GM12878 (cell line): ENCODE measurements at regions not wholly inside any gene's neighbourhood (a gene's known extent, or its start where the extent isn't known, plus 50 kb on each side); places are given as distances from the start of the nearest gene placed in this dataset.

Experiments
- ATAC-seq: fragments of 200-7000 bp; cut with Tn5 transposase; 3 replicates; pipeline ENCODE4 v1.9.1; 2020; ENCODE audit warnings: mild to moderate bottlenecking, moderate library complexity
- BruUV-seq: library from RNA; stranded (reverse); fragments of 400-500 nt; replicated peaks from 2 replicates; lab custom pipeline; 2021; lab: Mats Ljungman, UMichigan
- CTCF ChIA-PET: fragments of 300-600 bp; sonication (Branson Sonifier 250); formaldehyde crosslinking; extraction: SDS; loops from one replicate; lab custom pipeline; 2021; ENCODE audit warnings: inconsistent platforms; lab: Yijun Ruan, JAX
- POLR2A ChIA-PET: fragments of 350-600 bp; formaldehyde crosslinking; extraction: SDS; loops from one replicate; lab custom pipeline; 2021; ENCODE audit warnings: inconsistent platforms; lab: Charles Lee
- RAD21 ChIA-PET: fragments of 300-600 bp; sonication (Branson Sonifier 250); formaldehyde crosslinking; loops from one replicate; lab custom pipeline; 2023; ENCODE audit warnings: antibody characterized with exemption; ENCODE audit not compliant: unreplicated experiment; lab: Charles Lee
- SMC1A ChIA-PET: fragments of 300-600 bp; sonication (Branson Sonifier 250); formaldehyde crosslinking; loops from one replicate; lab custom pipeline; 2023; ENCODE audit not compliant: unreplicated experiment, uncharacterized antibody; lab: Charles Lee
- DNase-seq: peaks from one replicate; pipeline ENCODE4 v3.0.0-alpha.2; 2011; ENCODE audit warnings: low read depth, low spot score
- FAIRE-seq: peaks from 3 replicates; lab custom pipeline; 2011; peaks lifted over from hg19 to GRCh38; lab: Jason Lieb, UNC
- H2AFZ ChIP-seq: 2 replicates; pipeline ENCODE4 v1.6.0; 2011; ENCODE audit warnings: low read depth, low read length, control low read depth; ENCODE audit not compliant: control insufficient read depth
- H3K27ac ChIP-seq: 2 replicates; pipeline ENCODE4 v1.5.1; 2011; ENCODE audit warnings: control low read depth; ENCODE audit not compliant: control insufficient read depth, insufficient read depth
- H3K27me3 ChIP-seq, 2 experiments: replicated peaks in 1 of 2; 2 replicates each; pipeline versions ENCODE4 v1.6.0 to v1.6.1; 2011; ENCODE audit warnings: low read length in 1 of 2; ENCODE audit not compliant: control insufficient read depth in 2 of 2, insufficient read depth in 2 of 2
- H3K36me3 ChIP-seq, 2 experiments: 2 replicates each; pipeline ENCODE4 v1.5.1; 2011; ENCODE audit warnings: low read length in 1 of 2; ENCODE audit not compliant: control insufficient read depth in 2 of 2, insufficient read depth in 2 of 2
- H3K4me1 ChIP-seq: 2 replicates; pipeline ENCODE4 v1.6.1; 2011; ENCODE audit warnings: mild to moderate bottlenecking, low read length, moderate library complexity, mixed read lengths; ENCODE audit not compliant: control insufficient read depth, insufficient read depth
- H3K4me2 ChIP-seq: 2 replicates; pipeline ENCODE4 v1.6.0; 2011; ENCODE audit warnings: control low read depth; ENCODE audit not compliant: control insufficient read depth, insufficient read depth
- H3K4me3 ChIP-seq: fragments of 200-600 bp; sonication (generic); 2 replicates; pipeline ENCODE4 v1.5.1; 2016
- H3K79me2 ChIP-seq: 2 replicates; pipeline ENCODE4 v1.6.0; 2011; ENCODE audit warnings: low read length; ENCODE audit not compliant: control insufficient read depth, insufficient read depth
- H3K9ac ChIP-seq: 2 replicates; pipeline ENCODE4 v1.8.0; 2011; ENCODE audit warnings: low read length, control low read depth, mixed read lengths; ENCODE audit not compliant: control insufficient read depth, insufficient read depth
- H3K9me3 ChIP-seq: replicated peaks from 3 replicates; pipeline ENCODE4 v1.5.1; 2011; ENCODE audit warnings: mild to moderate bottlenecking, low read length; ENCODE audit not compliant: control insufficient read depth, insufficient read depth
- H4K20me1 ChIP-seq: 2 replicates; pipeline ENCODE4 v1.6.0; 2011; ENCODE audit not compliant: control insufficient read depth, insufficient read depth
- NFIC ChIP-seq: IDR thresholded peaks from 2 replicates; pipeline ENCODE4 v1.6.1; 2012; ENCODE audit warnings: low read depth, mild to moderate bottlenecking, inconsistent platforms, low read length, moderate library complexity
- YBX1 ChIP-seq: fragments of 450-650 bp; IDR thresholded peaks from 2 replicates; pipeline ENCODE4 v1.6.1; 2016; ENCODE audit warnings: antibody characterized with exemption
- WGBS: methylation state at CpG from one replicate; pipeline ENCODE4 v1.1.6; 2016; ENCODE audit warnings: low lambda C conversion rate; ENCODE audit not compliant: insufficient replicate concordance, insufficient coverage; ENCODE audit errors: missing lambda C conversion rate; 5-methylcytosine and 5-hydroxymethylcytosine counted together
- in situ Hi-C: fragments of 300-500 bp; cut with MboI; formaldehyde crosslinking; loops from 9 replicates; pipeline ENCODE4 v1.14.3; 2018; ENCODE audit warnings: mixed read lengths
- intact Hi-C: fragments of 100-400 bp; cut with micrococcal nuclease; formaldehyde crosslinking; loops from one replicate; pipeline ENCODE4 v1.14.2; 2022; ENCODE audit not compliant: unreplicated experiment
- TF ChIP-seq, protein P1 (sequence below): fragments of 450-650 bp; IDR thresholded peaks from 2 replicates; pipeline ENCODE4 v1.6.1; 2016; ENCODE audit warnings: mild to moderate bottlenecking
- TF ChIP-seq, protein P2 (sequence below): IDR thresholded peaks from 2 replicates; pipeline ENCODE4 v1.6.1; 2011; ENCODE audit warnings: low read depth, low read length, improper control_type of control experiment, borderline replicate concordance
- TF ChIP-seq, protein P3 (sequence below): fragments of 450-650 bp; IDR thresholded peaks from 2 replicates; pipeline ENCODE4 v1.6.1; 2018; ENCODE audit warnings: borderline replicate concordance, mild to moderate bottlenecking; ENCODE audit not compliant: partially characterized antibody
- TF ChIP-seq, protein P4 (sequence below): IDR thresholded peaks from 2 replicates; pipeline ENCODE4 v1.6.1; 2012; ENCODE audit warnings: low read depth, low read length, improper control_type of control experiment
- TF ChIP-seq, protein P5 (sequence below): fragments of 450-650 bp; IDR thresholded peaks from 2 replicates; pipeline ENCODE4 v1.6.1; 2017; ENCODE audit warnings: antibody characterized with exemption, mild to moderate bottlenecking, moderate library complexity
- TF ChIP-seq, protein P6 (sequence below): fragments of 450-650 bp; formaldehyde crosslinking; IDR thresholded peaks from 2 replicates; pipeline ENCODE4 v1.4.0; 2020; ENCODE audit warnings: mild to moderate bottlenecking, moderate library complexity

DNA sequence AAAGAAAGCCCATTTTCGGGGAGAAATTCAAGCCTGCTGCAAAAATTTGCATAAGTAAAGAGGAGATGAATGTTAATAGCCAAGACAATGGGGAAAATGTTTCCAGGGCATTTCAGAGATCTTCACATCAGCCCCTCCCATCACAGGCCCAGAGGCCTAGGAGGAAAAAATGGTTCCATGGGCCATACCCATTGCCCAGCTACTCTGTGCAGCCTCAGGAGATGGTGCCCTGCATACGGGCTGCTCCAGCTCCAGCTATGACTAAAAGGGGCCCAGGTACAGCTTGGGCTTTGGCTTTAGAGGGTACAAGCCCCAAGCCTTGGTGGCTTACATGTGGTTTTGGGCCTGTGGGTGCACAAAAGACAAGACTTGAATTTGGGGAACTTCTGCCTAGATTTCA is 168.0 kb upstream of the DIPK2B start (continued):
- TF ChIP-seq, protein P1, sequence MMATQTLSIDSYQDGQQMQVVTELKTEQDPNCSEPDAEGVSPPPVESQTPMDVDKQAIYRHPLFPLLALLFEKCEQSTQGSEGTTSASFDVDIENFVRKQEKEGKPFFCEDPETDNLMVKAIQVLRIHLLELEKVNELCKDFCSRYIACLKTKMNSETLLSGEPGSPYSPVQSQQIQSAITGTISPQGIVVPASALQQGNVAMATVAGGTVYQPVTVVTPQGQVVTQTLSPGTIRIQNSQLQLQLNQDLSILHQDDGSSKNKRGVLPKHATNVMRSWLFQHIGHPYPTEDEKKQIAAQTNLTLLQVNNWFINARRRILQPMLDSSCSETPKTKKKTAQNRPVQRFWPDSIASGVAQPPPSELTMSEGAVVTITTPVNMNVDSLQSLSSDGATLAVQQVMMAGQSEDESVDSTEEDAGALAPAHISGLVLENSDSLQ = no peak

DNA sequence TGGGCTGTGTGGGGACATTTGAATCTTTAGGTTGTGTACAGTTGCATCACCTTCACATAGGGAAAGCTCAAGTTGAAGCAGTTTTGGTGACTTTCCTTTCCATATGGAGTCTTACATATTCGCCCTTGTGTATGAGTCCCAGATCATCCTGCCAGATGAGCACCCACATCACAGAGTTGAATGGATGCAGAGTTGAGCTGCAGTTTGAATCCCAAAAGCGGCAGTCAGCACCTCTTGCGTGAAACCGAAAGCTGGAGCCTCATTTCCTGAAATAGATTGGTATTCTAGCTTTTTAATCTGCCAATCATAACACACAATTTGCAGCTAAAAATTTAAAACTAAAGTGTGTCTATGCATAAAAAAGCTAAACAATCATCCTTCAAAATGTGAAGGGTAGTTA is 162.9 kb upstream of the DIPK2B start:
- 21% methylated on average over 4 of the region's 4 CpGs for WGBS
- in situ Hi-C loops = no loop called here
- DNase-seq = no peak
- RAD21 ChIA-PET = no interaction called here
- H2AFZ ChIP-seq = no peak overlapping the region
- H3K27ac ChIP-seq = no peak overlapping the region
- H3K79me2 ChIP-seq = no peaks in the 10 kb centered on the region
- FAIRE-seq = no peak
- ATAC-seq = no peak
- no TSS peak for BruUV-seq
- no peak overlapping the region for H3K4me3 ChIP-seq
- H3K36me3 ChIP-seq = no peaks in the 10 kb centered on the region
- no peaks in the 10 kb centered on the region for H3K27me3 ChIP-seq
- H3K9me3 ChIP-seq = no peaks in the 10 kb centered on the region; the same call in 2 of the 3 replicates
- POLR2A ChIA-PET = no interaction called here
- CTCF ChIA-PET = interaction anchor here (0.9 kb wide), 1 partner anchor 20 kb away, joined by 3 read pairs; no protein-coding TSS in a partner anchor
- no peaks in the 10 kb centered on the region for H3K4me1 ChIP-seq
- no peak overlapping the region for H3K4me2 ChIP-seq
- H4K20me1 ChIP-seq = no peaks in the 10 kb centered on the region
- SMC1A ChIA-PET = interaction anchor here (1.1 to 1.4 kb wide), 2 partner anchors 14 to 17 kb away, joined by 3 read pairs; no protein-coding TSS in a partner anchor
- intact Hi-C loops = no loop called here
- H3K9ac ChIP-seq = no peak overlapping the region
- TF ChIP-seq, protein P2, sequence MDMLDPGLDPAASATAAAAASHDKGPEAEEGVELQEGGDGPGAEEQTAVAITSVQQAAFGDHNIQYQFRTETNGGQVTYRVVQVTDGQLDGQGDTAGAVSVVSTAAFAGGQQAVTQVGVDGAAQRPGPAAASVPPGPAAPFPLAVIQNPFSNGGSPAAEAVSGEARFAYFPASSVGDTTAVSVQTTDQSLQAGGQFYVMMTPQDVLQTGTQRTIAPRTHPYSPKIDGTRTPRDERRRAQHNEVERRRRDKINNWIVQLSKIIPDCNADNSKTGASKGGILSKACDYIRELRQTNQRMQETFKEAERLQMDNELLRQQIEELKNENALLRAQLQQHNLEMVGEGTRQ = no peak
- TF ChIP-seq NFIC = no peak
- no peak for TF ChIP-seq YBX1
- TF ChIP-seq, protein P3, sequence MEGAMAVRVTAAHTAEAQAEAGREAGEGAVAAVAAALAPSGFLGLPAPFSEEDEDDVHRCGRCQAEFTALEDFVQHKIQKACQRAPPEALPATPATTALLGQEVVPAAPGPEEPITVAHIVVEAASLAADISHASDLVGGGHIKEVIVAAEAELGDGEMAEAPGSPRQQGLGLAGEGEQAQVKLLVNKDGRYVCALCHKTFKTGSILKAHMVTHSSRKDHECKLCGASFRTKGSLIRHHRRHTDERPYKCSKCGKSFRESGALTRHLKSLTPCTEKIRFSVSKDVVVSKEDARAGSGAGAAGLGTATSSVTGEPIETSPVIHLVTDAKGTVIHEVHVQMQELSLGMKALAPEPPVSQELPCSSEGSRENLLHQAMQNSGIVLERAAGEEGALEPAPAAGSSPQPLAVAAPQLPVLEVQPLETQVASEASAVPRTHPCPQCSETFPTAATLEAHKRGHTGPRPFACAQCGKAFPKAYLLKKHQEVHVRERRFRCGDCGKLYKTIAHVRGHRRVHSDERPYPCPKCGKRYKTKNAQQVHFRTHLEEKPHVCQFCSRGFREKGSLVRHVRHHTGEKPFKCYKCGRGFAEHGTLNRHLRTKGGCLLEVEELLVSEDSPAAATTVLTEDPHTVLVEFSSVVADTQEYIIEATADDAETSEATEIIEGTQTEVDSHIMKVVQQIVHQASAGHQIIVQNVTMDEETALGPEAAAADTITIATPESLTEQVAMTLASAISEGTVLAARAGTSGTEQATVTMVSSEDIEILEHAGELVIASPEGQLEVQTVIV = no peak
- TF ChIP-seq, protein P4, sequence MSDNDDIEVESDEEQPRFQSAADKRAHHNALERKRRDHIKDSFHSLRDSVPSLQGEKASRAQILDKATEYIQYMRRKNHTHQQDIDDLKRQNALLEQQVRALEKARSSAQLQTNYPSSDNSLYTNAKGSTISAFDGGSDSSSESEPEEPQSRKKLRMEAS = no peak
- TF ChIP-seq, protein P5, sequence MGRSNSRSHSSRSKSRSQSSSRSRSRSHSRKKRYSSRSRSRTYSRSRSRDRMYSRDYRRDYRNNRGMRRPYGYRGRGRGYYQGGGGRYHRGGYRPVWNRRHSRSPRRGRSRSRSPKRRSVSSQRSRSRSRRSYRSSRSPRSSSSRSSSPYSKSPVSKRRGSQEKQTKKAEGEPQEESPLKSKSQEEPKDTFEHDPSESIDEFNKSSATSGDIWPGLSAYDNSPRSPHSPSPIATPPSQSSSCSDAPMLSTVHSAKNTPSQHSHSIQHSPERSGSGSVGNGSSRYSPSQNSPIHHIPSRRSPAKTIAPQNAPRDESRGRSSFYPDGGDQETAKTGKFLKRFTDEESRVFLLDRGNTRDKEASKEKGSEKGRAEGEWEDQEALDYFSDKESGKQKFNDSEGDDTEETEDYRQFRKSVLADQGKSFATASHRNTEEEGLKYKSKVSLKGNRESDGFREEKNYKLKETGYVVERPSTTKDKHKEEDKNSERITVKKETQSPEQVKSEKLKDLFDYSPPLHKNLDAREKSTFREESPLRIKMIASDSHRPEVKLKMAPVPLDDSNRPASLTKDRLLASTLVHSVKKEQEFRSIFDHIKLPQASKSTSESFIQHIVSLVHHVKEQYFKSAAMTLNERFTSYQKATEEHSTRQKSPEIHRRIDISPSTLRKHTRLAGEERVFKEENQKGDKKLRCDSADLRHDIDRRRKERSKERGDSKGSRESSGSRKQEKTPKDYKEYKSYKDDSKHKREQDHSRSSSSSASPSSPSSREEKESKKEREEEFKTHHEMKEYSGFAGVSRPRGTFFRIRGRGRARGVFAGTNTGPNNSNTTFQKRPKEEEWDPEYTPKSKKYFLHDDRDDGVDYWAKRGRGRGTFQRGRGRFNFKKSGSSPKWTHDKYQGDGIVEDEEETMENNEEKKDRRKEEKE = no peak
- TF ChIP-seq, protein P1 = no peak
- TF ChIP-seq, protein P6, sequence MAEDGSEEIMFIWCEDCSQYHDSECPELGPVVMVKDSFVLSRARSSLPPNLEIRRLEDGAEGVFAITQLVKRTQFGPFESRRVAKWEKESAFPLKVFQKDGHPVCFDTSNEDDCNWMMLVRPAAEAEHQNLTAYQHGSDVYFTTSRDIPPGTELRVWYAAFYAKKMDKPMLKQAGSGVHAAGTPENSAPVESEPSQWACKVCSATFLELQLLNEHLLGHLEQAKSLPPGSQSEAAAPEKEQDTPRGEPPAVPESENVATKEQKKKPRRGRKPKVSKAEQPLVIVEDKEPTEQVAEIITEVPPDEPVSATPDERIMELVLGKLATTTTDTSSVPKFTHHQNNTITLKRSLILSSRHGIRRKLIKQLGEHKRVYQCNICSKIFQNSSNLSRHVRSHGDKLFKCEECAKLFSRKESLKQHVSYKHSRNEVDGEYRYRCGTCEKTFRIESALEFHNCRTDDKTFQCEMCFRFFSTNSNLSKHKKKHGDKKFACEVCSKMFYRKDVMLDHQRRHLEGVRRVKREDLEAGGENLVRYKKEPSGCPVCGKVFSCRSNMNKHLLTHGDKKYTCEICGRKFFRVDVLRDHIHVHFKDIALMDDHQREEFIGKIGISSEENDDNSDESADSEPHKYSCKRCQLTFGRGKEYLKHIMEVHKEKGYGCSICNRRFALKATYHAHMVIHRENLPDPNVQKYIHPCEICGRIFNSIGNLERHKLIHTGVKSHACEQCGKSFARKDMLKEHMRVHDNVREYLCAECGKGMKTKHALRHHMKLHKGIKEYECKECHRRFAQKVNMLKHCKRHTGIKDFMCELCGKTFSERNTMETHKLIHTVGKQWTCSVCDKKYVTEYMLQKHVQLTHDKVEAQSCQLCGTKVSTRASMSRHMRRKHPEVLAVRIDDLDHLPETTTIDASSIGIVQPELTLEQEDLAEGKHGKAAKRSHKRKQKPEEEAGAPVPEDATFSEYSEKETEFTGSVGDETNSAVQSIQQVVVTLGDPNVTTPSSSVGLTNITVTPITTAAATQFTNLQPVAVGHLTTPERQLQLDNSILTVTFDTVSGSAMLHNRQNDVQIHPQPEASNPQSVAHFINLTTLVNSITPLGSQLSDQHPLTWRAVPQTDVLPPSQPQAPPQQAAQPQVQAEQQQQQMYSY = no peak
